ENCODE measurements at regions not wholly inside any gene's neighbourhood (a gene's known extent, or its start where the extent isn't known, plus 50 kb on each side); places are given as distances from the start of the nearest gene placed in this dataset.
A peak's percentile ranks its signal among the peaks of the same experiment; 100 is the strongest.

GRCh38 chr14:22099942-22100763 lies 426.5 kb upstream of the OR4E1 start:
- H3K4me3 ChIP-seq (ENCODE audit: low read depth, low read length), result no peak overlapping the region
- TF ChIP-seq, protein P1, sequence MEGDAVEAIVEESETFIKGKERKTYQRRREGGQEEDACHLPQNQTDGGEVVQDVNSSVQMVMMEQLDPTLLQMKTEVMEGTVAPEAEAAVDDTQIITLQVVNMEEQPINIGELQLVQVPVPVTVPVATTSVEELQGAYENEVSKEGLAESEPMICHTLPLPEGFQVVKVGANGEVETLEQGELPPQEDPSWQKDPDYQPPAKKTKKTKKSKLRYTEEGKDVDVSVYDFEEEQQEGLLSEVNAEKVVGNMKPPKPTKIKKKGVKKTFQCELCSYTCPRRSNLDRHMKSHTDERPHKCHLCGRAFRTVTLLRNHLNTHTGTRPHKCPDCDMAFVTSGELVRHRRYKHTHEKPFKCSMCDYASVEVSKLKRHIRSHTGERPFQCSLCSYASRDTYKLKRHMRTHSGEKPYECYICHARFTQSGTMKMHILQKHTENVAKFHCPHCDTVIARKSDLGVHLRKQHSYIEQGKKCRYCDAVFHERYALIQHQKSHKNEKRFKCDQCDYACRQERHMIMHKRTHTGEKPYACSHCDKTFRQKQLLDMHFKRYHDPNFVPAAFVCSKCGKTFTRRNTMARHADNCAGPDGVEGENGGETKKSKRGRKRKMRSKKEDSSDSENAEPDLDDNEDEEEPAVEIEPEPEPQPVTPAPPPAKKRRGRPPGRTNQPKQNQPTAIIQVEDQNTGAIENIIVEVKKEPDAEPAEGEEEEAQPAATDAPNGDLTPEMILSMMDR (IDR thresholded peaks at IDR 0.05; ENCODE audit: low read depth, low read length), result peak; percentile 67
- DNase-seq (ENCODE audit: low read depth, low spot score), result peak; percentile 51
- in situ Hi-C loops (cut with HindIII; ENCODE audit: low sequenced_read_pairs), result no loop called here

GRCh38 chr14:22098435-22098834 lies 424.8 kb upstream of the OR4E1 start:
- TF ChIP-seq, protein P1 (IDR thresholded peaks at IDR 0.05; ENCODE audit: low read depth, low read length), result no peak
- in situ Hi-C loops (cut with HindIII; ENCODE audit: low sequenced_read_pairs), result no loop called here
- DNase-seq (ENCODE audit: low read depth, low spot score), result no peak
- no peak overlapping the region for H3K4me3 ChIP-seq (ENCODE audit: low read depth, low read length)

DNA sequence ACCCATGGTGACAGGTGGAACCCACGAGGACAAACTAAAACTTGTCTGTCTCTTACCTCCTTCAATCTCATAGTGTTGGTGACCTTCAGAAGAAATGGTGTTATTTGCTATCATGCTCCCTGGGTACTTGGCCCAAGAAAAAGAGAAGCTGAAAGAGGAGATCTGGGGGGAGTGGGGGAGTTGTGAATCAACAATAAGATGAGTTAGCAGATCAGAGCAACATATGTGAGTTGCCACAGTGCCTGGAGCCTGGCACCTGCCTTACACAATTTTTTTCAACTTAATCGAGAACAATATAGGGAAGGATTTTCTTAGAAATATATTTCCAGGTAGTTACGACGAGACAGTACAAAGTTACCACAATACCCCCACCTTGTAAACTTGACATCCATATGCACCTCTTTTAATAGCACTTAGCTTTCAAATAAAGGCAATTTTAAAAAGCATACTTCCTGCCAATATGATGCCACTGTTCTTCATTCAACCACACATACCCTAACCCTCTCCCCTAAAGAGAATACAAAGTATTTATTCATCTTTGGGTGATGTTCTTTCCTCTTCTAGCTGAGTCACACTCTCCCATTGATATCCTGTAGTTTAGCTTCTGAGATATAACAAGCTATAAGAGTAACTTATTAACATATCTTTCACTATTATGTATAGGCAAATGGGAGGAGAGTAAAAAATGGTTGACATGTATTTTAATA lies 424.1 kb upstream of the OR4E1 start:
- TF ChIP-seq, protein P1 (IDR thresholded peaks at IDR 0.05; ENCODE audit: low read depth, low read length), result no peak
- in situ Hi-C loops (cut with HindIII; ENCODE audit: low sequenced_read_pairs), result no loop called here
- DNase-seq (ENCODE audit: low read depth, low spot score), result no peak
- no peak overlapping the region for H3K4me3 ChIP-seq (ENCODE audit: low read depth, low read length)

- in situ Hi-C loops (cut with HindIII; ENCODE audit: low sequenced_read_pairs), result no loop called here
Observed at GRCh38 chr14:22097072-22097471, 423.5 kb upstream of the OR4E1 start.

DNA sequence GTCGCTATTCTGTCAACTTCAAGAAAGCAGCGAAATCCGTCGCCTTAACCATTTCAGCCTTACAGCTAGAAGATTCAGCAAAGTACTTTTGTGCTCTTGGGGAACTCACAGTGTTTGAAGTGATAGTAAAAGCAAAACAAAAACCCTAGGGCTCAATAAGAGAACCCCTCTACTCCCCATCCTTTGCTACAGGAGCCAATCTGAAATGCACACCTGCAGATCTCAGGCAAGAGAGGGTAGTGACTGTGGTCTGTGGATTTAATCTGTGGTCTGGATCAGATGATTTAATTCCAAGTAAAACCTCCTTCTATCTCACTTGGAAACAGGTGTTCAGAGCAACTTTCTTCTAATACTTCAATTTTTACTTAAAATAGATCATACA lies 422.9 kb upstream of the OR4E1 start:
- no peak overlapping the region for H3K4me3 ChIP-seq (ENCODE audit: low read depth, low read length)
- TF ChIP-seq, protein P1 (IDR thresholded peaks at IDR 0.05; ENCODE audit: low read depth, low read length), result no peak
- in situ Hi-C loops (cut with HindIII; ENCODE audit: low sequenced_read_pairs), result no loop called here
- no peak for DNase-seq (ENCODE audit: low read depth, low spot score)

More at GRCh38 chr14:22097072-22097471, 423.5 kb upstream of the OR4E1 start:
- H3K4me3 ChIP-seq (ENCODE audit: low read depth, low read length), result no peak overlapping the region
- TF ChIP-seq, protein P1 (IDR thresholded peaks at IDR 0.05; ENCODE audit: low read depth, low read length), result no peak
- DNase-seq (ENCODE audit: low read depth, low spot score), result no peak

DNA sequence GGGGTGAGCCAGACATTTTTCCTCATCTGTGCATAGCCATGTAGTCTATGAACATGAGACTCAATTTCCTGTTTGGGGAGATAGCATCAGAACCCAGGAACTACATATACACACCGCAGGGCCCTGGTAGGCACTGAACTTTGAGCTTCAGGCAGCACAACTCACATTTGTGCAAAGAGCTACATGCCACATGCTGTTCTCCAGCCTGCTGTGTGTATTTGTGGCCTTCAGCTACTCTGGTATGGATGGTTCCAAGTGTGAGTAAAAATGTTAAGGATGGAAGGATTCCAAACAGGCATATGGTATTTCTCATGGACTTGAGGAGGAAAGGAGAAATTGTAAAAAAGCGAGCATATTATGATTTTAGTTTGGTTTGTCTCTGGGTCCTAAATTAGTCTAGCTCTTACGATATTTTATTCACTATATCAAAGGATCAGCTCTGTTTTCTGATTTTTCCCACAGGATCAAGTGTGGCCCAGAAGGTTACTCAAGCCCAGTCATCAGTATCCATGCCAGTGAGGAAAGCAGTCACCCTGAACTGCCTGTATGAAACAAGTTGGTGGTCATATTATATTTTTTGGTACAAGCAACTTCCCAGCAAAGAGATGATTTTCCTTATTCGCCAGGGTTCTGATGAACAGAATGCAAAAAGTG lies 422.4 kb upstream of the OR4E1 start:
- TF ChIP-seq, protein P1 (IDR thresholded peaks at IDR 0.05; ENCODE audit: low read depth, low read length), result no peak
- no peak for DNase-seq (ENCODE audit: low read depth, low spot score)
- in situ Hi-C loops (cut with HindIII; ENCODE audit: low sequenced_read_pairs), result no loop called here
- H3K4me3 ChIP-seq (ENCODE audit: low read depth, low read length), result no peak overlapping the region

Measured in astrocyte of the spinal cord (primary cell).